ENCODE measurements at regions not wholly inside any gene's neighbourhood (a gene's known extent, or its start where the extent isn't known, plus 50 kb on each side); places are given as distances from the start of the nearest gene placed in this dataset.
"Not testable (repeated sequence)": the region's sequence is repeated elsewhere in the genome, so short reads cannot be mapped to it uniquely, and the experiment has no call there.

- DNase-seq (ENCODE audit: low read depth) = no peak
Observed at GRCh38 chr15:96053031-96053780, 277.3 kb upstream of the NR2F2 start.

- DNase-seq (ENCODE audit: low read depth) = no peak
Observed at GRCh38 chr15:96053781-96054428, 276.6 kb upstream of the NR2F2 start.

GRCh38 chr15:96054621-96055020 lies 275.9 kb upstream of the NR2F2 start:
- no peak for DNase-seq (ENCODE audit: low read depth)

GRCh38 chr15:96058103-96058851 lies 272.2 kb upstream of the NR2F2 start:
- no peak for DNase-seq (ENCODE audit: low read depth)

GRCh38 chr15:96058852-96059103 lies 271.7 kb upstream of the NR2F2 start:
- not testable (repeated sequence) for DNase-seq (ENCODE audit: low read depth)

- DNase-seq (ENCODE audit: low read depth) = not testable (repeated sequence)
Observed at GRCh38 chr15:96060591-96060990, 269.9 kb upstream of the NR2F2 start.

- DNase-seq (ENCODE audit: low read depth) = no peak
Observed at GRCh38 chr15:96064351-96064756, 266.1 kb upstream of the NR2F2 start.

- no peak for DNase-seq (ENCODE audit: low read depth)
Observed at GRCh38 chr15:96066126-96066525, 264.4 kb upstream of the NR2F2 start.

GRCh38 chr15:96066852-96067495 lies 263.5 kb upstream of the NR2F2 start:
- DNase-seq (ENCODE audit: low read depth) = no peak

GRCh38 chr15:96067677-96068076 lies 262.8 kb upstream of the NR2F2 start:
- DNase-seq (ENCODE audit: low read depth) = no peak

GRCh38 chr15:96068897-96069296 lies 261.6 kb upstream of the NR2F2 start:
- no peak for DNase-seq (ENCODE audit: low read depth)

- no peak for DNase-seq (ENCODE audit: low read depth)
Observed at GRCh38 chr15:96070636-96071035, 259.9 kb upstream of the NR2F2 start.

- no peak for DNase-seq (ENCODE audit: low read depth)
Observed at GRCh38 chr15:96072821-96073220, 257.7 kb upstream of the NR2F2 start.

GRCh38 chr15:96073908-96074307 lies 256.6 kb upstream of the NR2F2 start:
- no peak for DNase-seq (ENCODE audit: low read depth)

- no peak for DNase-seq (ENCODE audit: low read depth)
Observed at GRCh38 chr15:96075895-96076294, 254.6 kb upstream of the NR2F2 start.

GRCh38 chr15:96076350-96076749 lies 254.2 kb upstream of the NR2F2 start:
- no peak for DNase-seq (ENCODE audit: low read depth)

- no peak for DNase-seq (ENCODE audit: low read depth)
Observed at GRCh38 chr15:96079041-96079440, 251.5 kb upstream of the NR2F2 start.

- no peak for DNase-seq (ENCODE audit: low read depth)
Observed at GRCh38 chr15:96079882-96080281, 250.6 kb upstream of the NR2F2 start.

GRCh38 chr15:96086164-96086563 lies 244.3 kb upstream of the NR2F2 start:
- DNase-seq (ENCODE audit: low read depth) = no peak

- no peak for DNase-seq (ENCODE audit: low read depth)
Observed at GRCh38 chr15:96087180-96087884, 243.2 kb upstream of the NR2F2 start.

- DNase-seq (ENCODE audit: low read depth) = no peak
Observed at GRCh38 chr15:96088650-96089049, 241.8 kb upstream of the NR2F2 start.

GRCh38 chr15:96089405-96090058 lies 241.0 kb upstream of the NR2F2 start:
- no peak for DNase-seq (ENCODE audit: low read depth)
